K562 (cell line): ENCODE measurements at regions not wholly inside any gene's neighbourhood (a gene's known extent, or its start where the extent isn't known, plus 50 kb on each side); places are given as distances from the start of the nearest gene placed in this dataset.

Experiments
- ATAC-seq: fragments of 200-7000 bp; cut with Tn5 transposase; 3 replicates; pipeline ENCODE4 v1.9.1; 2020; ENCODE audit warnings: moderate library complexity
- BruUV-seq: library from RNA; stranded (reverse); fragments of 400-500 nt; replicated peaks from 2 replicates; lab custom pipeline; 2021; lab: Mats Ljungman, UMichigan
- CTCF ChIA-PET: fragments of 300-600 bp; formaldehyde crosslinking; extraction: SDS; loops from one replicate; lab custom pipeline; 2021; ENCODE audit warnings: low intra/inter-chr PET ratio; lab: Yijun Ruan, JAX
- POLR2A ChIA-PET: fragments of 300-600, 350-650 bp; sonication (Branson Sonifier 250); formaldehyde crosslinking; extraction: SDS; loops from one replicate; lab custom pipeline; 2021; ENCODE audit warnings: antibody characterized with exemption, inconsistent platforms; lab: Yijun Ruan, JAX
- DNase-seq, 4 experiments: peaks; one replicate each; pipeline versions ENCODE4 v3.0.0 to v3.0.0-alpha.2; 2011 to 2018; ENCODE audit warnings: low spot score in 3 of 4, mixed read lengths in 3 of 4; ENCODE audit errors: extremely low read depth in 1 of 4
- FAIRE-seq: peaks from 2 replicates; lab custom pipeline; 2011; peaks lifted over from hg19 to GRCh38; lab: Jason Lieb, UNC
- H2AFZ ChIP-seq: 2 replicates; pipeline ENCODE4 v1.6.0; 2011; ENCODE audit warnings: low read depth, low read length, control low read depth, inconsistent platforms
- H3K27ac ChIP-seq: fragments of 200-600 bp; 3 replicates; pipeline ENCODE4 v1.8.0; 2011; ENCODE audit warnings: low read depth, mild to moderate bottlenecking, control low read depth, inconsistent platforms, low read length, moderate library complexity, mixed read lengths; ENCODE audit errors: extremely low read depth
- H3K27me3 ChIP-seq, 2 experiments: fragments of 300-600 bp in 1 of 2; 2 replicates in 1 of 2; 3 replicates in 1 of 2; pipeline versions ENCODE4 v1.6.0 to v1.8.0; 2011; ENCODE audit warnings: inconsistent platforms in 2 of 2, low read length in 2 of 2, mild to moderate bottlenecking in 1 of 2, mixed read lengths in 1 of 2, moderate library complexity in 1 of 2; ENCODE audit not compliant: control insufficient read depth in 2 of 2, insufficient read depth in 2 of 2
- H3K36me3 ChIP-seq: fragments of 300-600 bp; 3 replicates; pipeline ENCODE4 v1.8.0; 2011; ENCODE audit warnings: mild to moderate bottlenecking, low read length, inconsistent platforms; ENCODE audit not compliant: control insufficient read depth, insufficient read depth
- H3K4me1 ChIP-seq, 2 experiments: fragments of 200-600 bp in 1 of 2; replicated peaks in 1 of 2; 2 replicates in 1 of 2; 3 replicates in 1 of 2; pipeline versions ENCODE4 v1.5.1 to v1.8.0; 2011; ENCODE audit warnings: inconsistent platforms in 2 of 2, low read length in 2 of 2, mild to moderate bottlenecking in 1 of 2, mixed read lengths in 1 of 2, moderate library complexity in 1 of 2; ENCODE audit not compliant: control insufficient read depth in 2 of 2, insufficient read depth in 2 of 2
- H3K4me2 ChIP-seq: 2 replicates; pipeline ENCODE4 v1.6.1; 2011; ENCODE audit warnings: low read length, control low read depth, inconsistent platforms, mixed read lengths; ENCODE audit not compliant: insufficient read depth
- H3K4me3 ChIP-seq: fragments of 200-600 bp; sonication (generic), shearing (Covaris generic); 2 replicates; pipeline ENCODE4 v1.5.1; 2016; ENCODE audit warnings: control low read depth, inconsistent platforms
- H3K79me2 ChIP-seq: fragments of 200-600 bp; 3 replicates; pipeline ENCODE4 v1.8.0; 2011; ENCODE audit warnings: low read length, inconsistent platforms; ENCODE audit not compliant: control insufficient read depth, insufficient read depth
- H3K9ac ChIP-seq, 2 experiments: 2 replicates each; pipeline versions ENCODE4 v1.6.0 to v1.6.1; 2011; ENCODE audit warnings: low read depth in 2 of 2, low read length in 2 of 2, control low read depth in 1 of 2, inconsistent platforms in 1 of 2, mild to moderate bottlenecking in 1 of 2, mixed read lengths in 1 of 2; ENCODE audit not compliant: insufficient read depth in 1 of 2
- H3K9me1 ChIP-seq: one replicate; pipeline ENCODE4 v1.6.0; 2011; ENCODE audit warnings: inconsistent platforms, mild to moderate bottlenecking, low read length, moderate library complexity; ENCODE audit not compliant: control insufficient read depth, insufficient read depth
- H3K9me3 ChIP-seq: replicated peaks from 2 replicates; pipeline ENCODE4 v1.5.1; 2011; ENCODE audit warnings: low read depth, low read length, inconsistent platforms; ENCODE audit not compliant: control insufficient read depth, insufficient read depth
- H4K20me1 ChIP-seq: replicated peaks from 2 replicates; pipeline ENCODE4 v1.6.1; 2011; ENCODE audit warnings: low read length, inconsistent platforms, mixed read lengths; ENCODE audit not compliant: control insufficient read depth, insufficient read depth
- ARHGAP35 ChIP-seq: fragments of 450-650 bp; IDR thresholded peaks from 2 replicates; pipeline ENCODE4 v1.6.1; 2018; ENCODE audit not compliant: partially characterized antibody
- CGGBP1 ChIP-seq: fragments of 250-450 bp; sonication (Bioruptor Pico); IDR thresholded peaks from 2 replicates; pipeline ENCODE4 v1.9.0; 2021; ENCODE audit warnings: mild to moderate bottlenecking
- CLOCK ChIP-seq: fragments of 250-450 bp; sonication (Bioruptor Pico); IDR thresholded peaks from 2 replicates; pipeline ENCODE4 v1.4.0; 2020; ENCODE audit warnings: mild to moderate bottlenecking, moderate library complexity, borderline replicate concordance
- HSF4 ChIP-seq: fragments of 250-450 bp; sonication (Bioruptor Pico); IDR thresholded peaks from 2 replicates; pipeline ENCODE4 v2.1.2; 2022; ENCODE audit warnings: mild to moderate bottlenecking, moderate library complexity, borderline replicate concordance
- JUN ChIP-seq, 2 experiments: sonication (generic) in 1 of 2; formaldehyde crosslinking in 1 of 2; IDR thresholded peaks; 2 replicates each; pipeline versions ENCODE4 v1.6.1 to v1.8.0; 2012 to 2022; ENCODE audit warnings: borderline replicate concordance in 2 of 2, mild to moderate bottlenecking in 2 of 2, improper control_type of control experiment in 1 of 2, low read depth in 1 of 2, low read length in 1 of 2, missing genetic modification reagents in 1 of 2
- NR2C2 ChIP-seq, 2 experiments: fragments of 200-800 bp in 1 of 2; sonication (Bioruptor generic) in 1 of 2; sonication (generic) in 1 of 2; formaldehyde crosslinking in 1 of 2; IDR thresholded peaks; 2 replicates each; pipeline versions ENCODE4 v1.6.1 to v1.8.0; 2016 to 2022; ENCODE audit warnings: mild to moderate bottlenecking in 1 of 2, missing compliant biosample characterization in 1 of 2, missing genetic modification characterization in 1 of 2, missing genetic modification reagents in 1 of 2
- POLR2AphosphoS5 ChIP-seq: IDR thresholded peaks from 2 replicates; pipeline ENCODE4 v1.6.1; 2011; ENCODE audit warnings: mild to moderate bottlenecking, low read depth, low read length, moderate library complexity; ENCODE audit not compliant: control insufficient read depth, insufficient read depth
- POLR2G ChIP-seq: fragments of 200-400 bp; formaldehyde crosslinking; IDR thresholded peaks from 2 replicates; pipeline ENCODE4 v1.6.1; 2017; ENCODE audit warnings: low read depth, mild to moderate bottlenecking, antibody characterized with exemption, low read length, moderate library complexity
- POLR3G ChIP-seq: IDR thresholded peaks from 2 replicates; pipeline ENCODE4 v1.6.1; 2011; ENCODE audit not compliant: insufficient read length, insufficient replicate concordance; ENCODE audit errors: extremely low read depth
- PTBP1 ChIP-seq: fragments of 200-400 bp; formaldehyde crosslinking; IDR thresholded peaks from 2 replicates; pipeline ENCODE4 v1.6.1; 2017; ENCODE audit warnings: low read depth, low read length
- SIRT6 ChIP-seq: IDR thresholded peaks from one replicate; pipeline ENCODE4 v1.6.1; 2012; ENCODE audit warnings: low read depth, mild to moderate bottlenecking, control low read depth, inconsistent platforms, low read length, moderate library complexity
- SLC30A9 ChIP-seq: fragments of 250-450 bp; sonication (Bioruptor Pico); IDR thresholded peaks from 2 replicates; pipeline ENCODE4 v1.8.0; 2022; ENCODE audit warnings: mild to moderate bottlenecking, moderate library complexity
- ZBTB1 ChIP-seq: sonication (generic); formaldehyde crosslinking; IDR thresholded peaks from 2 replicates; pipeline ENCODE4 v1.8.1; 2023; ENCODE audit warnings: missing genetic modification reagents, low read depth, mild to moderate bottlenecking, borderline replicate concordance
- ZKSCAN1 ChIP-seq: fragments of 150-350 bp; IDR thresholded peaks from 2 replicates; pipeline ENCODE4 v1.6.1; 2016; ENCODE audit warnings: low read depth, low read length
- ZNF133 ChIP-seq: fragments of 250-450 bp; sonication (Bioruptor Pico); IDR thresholded peaks from 2 replicates; pipeline ENCODE4 v1.4.0; 2020; ENCODE audit warnings: mild to moderate bottlenecking
- WGBS: fragments of 100-300 bp; shearing (Covaris generic); methylation state at CpG from one replicate; pipeline ENCODE4 v1.1.6; 2016; ENCODE audit warnings: low coverage, mixed read lengths; ENCODE audit not compliant: insufficient coverage; ENCODE audit errors: missing lambda C conversion rate; 5-methylcytosine and 5-hydroxymethylcytosine counted together
- in situ Hi-C: fragments of 300-500 bp; cut with MboI; formaldehyde crosslinking; loops from 4 replicates; pipeline ENCODE4 v1.15.0; 2018; ENCODE audit warnings: inconsistent platforms, mixed read lengths
- intact Hi-C: fragments of 100-400 bp; cut with micrococcal nuclease; formaldehyde crosslinking; loops from 2 replicates; pipeline ENCODE4 v1.14.2; 2022
- TF ChIP-seq, protein P1 (sequence below): fragments of 450-650 bp; conservative IDR thresholded peaks from 2 replicates; pipeline ENCODE4 v1.6.1; 2016; ENCODE audit warnings: missing genetic modification characterization, low read depth, mild to moderate bottlenecking, control low read depth, missing compliant biosample characterization
- TF ChIP-seq, protein P2 (sequence below): sonication (generic); formaldehyde crosslinking; IDR thresholded peaks from 2 replicates; pipeline ENCODE4 v1.9.0; 2022; ENCODE audit warnings: mild to moderate bottlenecking, missing genetic modification reagents

DNA sequence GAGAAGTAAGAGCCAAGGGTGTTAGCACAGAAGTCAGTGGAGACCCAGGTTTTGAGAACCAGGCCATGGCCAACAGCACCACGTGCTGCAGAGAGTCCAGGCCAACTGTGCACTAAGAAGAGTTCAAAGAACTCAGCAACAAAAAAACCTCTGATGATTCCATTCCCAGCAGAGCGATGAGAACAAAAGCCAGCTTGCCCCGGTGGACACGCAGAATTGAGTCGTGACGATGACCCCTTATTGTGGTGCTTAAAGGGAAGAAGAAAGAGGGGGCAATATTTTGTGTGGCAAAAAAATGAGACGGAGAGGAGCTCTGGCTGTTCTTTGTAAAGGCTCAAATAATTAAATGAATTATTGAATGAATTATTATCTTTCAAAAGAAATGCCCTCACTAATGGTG, 468.3 kb upstream of the AUTS2 start:
- in situ Hi-C loops (no loop called here), intact Hi-C loops (no loop called here)
- peaks cover 0 to 6% of the 10 kb centered on the region in 2 experiments; a peak in 1 of 5 replicates for H3K27me3 ChIP-seq
- no peak for ATAC-seq
- BruUV-seq = no TSS peak
- H3K79me2 ChIP-seq = no peaks in the 10 kb centered on the region
- no peaks in the 10 kb centered on the region for H3K9me1 ChIP-seq
- no peaks in the 10 kb centered on the region for H3K4me1 ChIP-seq
- no peak for FAIRE-seq
- no peak overlapping the region for H3K27ac ChIP-seq
- H3K9me3 ChIP-seq = no peaks in the 10 kb centered on the region
- no peak overlapping the region for H3K4me3 ChIP-seq
- H2AFZ ChIP-seq = no peak overlapping the region
- WGBS = 3% methylated on average over 5 of the region's 7 CpGs
- no peak for DNase-seq
- no peak overlapping the region for H3K4me2 ChIP-seq
- no peaks in the 10 kb centered on the region for H3K36me3 ChIP-seq
- CTCF ChIA-PET = no interaction called here
- no peak overlapping the region for H3K9ac ChIP-seq
- no peaks in the 10 kb centered on the region for H4K20me1 ChIP-seq
- POLR2A ChIA-PET = no interaction called here
- TF ChIP-seq ARHGAP35 (no peak), CLOCK (CRISPR knock-in tag) (no peak), ZKSCAN1 (no peak), POLR2G (no peak), NR2C2 (CRISPR knock-in tag; IDR thresholded peaks at IDR 0.05) (no peak), NR2C2 (tag; IDR thresholded peaks at IDR 0.05) (no peak), ZNF133 (CRISPR knock-in tag) (no peak), POLR3G (no peak), JUN (IDR thresholded peaks at IDR 0.05; ENCODE audit: borderline replicate concordance, low read depth, low read length) (no peak), JUN (CRISPR knock-in tag; IDR thresholded peaks at IDR 0.05; ENCODE audit: borderline replicate concordance) (no peak), CGGBP1 (no peak), SIRT6 (no peak), HSF4 (no peak), SLC30A9 (no peak), POLR2AphosphoS5 (no peak), ZBTB1 (no peak), PTBP1 (no peak)
- TF ChIP-seq, protein P1, sequence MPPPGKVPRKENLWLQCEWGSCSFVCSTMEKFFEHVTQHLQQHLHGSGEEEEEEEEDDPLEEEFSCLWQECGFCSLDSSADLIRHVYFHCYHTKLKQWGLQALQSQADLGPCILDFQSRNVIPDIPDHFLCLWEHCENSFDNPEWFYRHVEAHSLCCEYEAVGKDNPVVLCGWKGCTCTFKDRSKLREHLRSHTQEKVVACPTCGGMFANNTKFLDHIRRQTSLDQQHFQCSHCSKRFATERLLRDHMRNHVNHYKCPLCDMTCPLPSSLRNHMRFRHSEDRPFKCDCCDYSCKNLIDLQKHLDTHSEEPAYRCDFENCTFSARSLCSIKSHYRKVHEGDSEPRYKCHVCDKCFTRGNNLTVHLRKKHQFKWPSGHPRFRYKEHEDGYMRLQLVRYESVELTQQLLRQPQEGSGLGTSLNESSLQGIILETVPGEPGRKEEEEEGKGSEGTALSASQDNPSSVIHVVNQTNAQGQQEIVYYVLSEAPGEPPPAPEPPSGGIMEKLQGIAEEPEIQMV (tag) = no peak
- TF ChIP-seq, protein P2, sequence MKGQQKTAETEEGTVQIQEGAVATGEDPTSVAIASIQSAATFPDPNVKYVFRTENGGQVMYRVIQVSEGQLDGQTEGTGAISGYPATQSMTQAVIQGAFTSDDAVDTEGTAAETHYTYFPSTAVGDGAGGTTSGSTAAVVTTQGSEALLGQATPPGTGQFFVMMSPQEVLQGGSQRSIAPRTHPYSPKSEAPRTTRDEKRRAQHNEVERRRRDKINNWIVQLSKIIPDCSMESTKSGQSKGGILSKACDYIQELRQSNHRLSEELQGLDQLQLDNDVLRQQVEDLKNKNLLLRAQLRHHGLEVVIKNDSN (CRISPR knock-in tag) = no peak
